ENCODE measurements at regions not wholly inside any gene's neighbourhood (a gene's known extent, or its start where the extent isn't known, plus 50 kb on each side); places are given as distances from the start of the nearest gene placed in this dataset.

DNA sequence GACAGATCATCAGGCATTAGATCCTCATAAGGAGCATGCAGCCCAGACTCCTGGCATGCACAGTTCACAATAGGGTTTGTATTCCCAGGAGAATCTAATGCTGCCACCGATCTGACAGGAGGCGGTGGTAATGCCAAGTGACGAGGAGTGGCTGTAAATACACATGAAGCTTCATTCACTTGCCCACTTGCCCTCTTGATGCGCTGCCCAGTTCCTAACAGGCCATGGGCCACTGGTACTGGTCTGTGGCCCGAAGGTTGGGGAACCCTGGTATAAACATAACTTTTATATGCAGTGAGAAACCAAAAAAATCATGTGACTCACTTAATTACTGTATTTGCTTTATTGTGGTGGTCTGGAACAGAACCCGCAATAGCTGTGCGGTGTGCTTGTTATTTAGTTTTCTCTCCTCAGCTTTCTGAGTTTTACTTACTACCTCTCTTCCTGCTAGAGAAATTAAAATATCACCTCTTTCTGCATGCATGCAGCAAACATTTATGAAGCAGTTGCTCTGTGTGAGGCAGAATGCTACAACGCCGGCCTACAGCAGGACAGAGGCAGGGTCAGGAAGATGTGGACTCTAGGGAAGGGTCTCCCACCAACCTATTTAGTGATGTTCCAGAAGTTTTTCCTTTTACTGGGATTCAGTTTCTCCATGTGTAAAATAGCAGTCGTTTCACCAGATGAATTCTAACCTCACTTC lies 151.3 kb downstream of the MAF start:
- Mint-ChIP-seq H3K9me3 (no peaks in the 10 kb centered on the region), H3K27me3 (ENCODE audit: low read depth) (peaks cover 7% of the 10 kb centered on the region), H3K4me3 (no peak overlapping the region), H3K4me1 (ENCODE audit: low read depth) (peaks cover 7% of the 10 kb centered on the region), H3K36me3 (ENCODE audit: low read depth) (no peaks in the 10 kb centered on the region), H3K27ac (no peak overlapping the region)

DNA sequence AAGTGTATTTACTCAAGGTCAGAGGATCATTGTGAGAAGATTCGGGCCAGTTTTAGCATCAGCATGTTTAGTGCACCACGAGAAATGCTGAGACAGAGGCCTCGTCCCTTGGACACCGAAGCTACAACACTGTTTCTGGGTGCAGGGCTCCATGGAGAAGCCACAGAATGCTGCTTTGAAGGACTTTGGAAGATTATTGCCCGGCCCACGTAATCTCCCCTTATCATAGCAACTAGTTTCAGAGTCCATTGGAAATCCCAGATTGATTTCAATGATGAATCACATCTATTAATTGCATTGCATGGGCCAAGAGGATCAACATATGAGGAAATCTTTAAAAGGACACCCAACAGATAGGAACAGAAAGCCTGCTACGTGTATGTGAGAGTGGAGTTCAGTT lies 156.0 kb downstream of the MAF start:
- Mint-ChIP-seq H3K27me3 (ENCODE audit: low read depth) (peaks cover 15% of the 10 kb centered on the region), H3K27ac (no peak overlapping the region), H3K36me3 (ENCODE audit: low read depth) (no peaks in the 10 kb centered on the region), H3K4me1 (ENCODE audit: low read depth) (no peaks in the 10 kb centered on the region), H3K4me3 (no peak overlapping the region), H3K9me3 (no peaks in the 10 kb centered on the region)

DNA sequence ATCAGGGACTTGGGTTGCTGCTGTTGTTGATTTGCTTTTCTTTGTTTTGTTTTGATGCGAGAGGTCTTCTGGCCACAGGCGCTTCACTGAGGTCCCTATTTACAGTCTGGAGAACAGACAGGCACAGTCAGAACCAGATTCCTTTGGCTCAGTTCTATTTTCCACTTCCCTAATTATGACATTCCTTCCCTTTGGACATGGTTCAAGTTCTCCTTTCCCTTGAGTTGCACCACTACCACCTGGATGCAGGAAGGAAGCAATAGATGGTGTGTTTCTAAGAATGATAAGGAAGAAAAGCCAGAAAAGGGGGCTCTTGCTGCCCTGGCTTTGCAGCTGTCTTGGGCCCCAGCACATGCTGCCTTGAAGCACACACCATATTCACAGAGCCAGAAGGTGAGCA lies 160.6 kb downstream of the MAF start:
- Mint-ChIP-seq H3K4me3 (no peak overlapping the region), H3K27ac (no peak overlapping the region)

DNA sequence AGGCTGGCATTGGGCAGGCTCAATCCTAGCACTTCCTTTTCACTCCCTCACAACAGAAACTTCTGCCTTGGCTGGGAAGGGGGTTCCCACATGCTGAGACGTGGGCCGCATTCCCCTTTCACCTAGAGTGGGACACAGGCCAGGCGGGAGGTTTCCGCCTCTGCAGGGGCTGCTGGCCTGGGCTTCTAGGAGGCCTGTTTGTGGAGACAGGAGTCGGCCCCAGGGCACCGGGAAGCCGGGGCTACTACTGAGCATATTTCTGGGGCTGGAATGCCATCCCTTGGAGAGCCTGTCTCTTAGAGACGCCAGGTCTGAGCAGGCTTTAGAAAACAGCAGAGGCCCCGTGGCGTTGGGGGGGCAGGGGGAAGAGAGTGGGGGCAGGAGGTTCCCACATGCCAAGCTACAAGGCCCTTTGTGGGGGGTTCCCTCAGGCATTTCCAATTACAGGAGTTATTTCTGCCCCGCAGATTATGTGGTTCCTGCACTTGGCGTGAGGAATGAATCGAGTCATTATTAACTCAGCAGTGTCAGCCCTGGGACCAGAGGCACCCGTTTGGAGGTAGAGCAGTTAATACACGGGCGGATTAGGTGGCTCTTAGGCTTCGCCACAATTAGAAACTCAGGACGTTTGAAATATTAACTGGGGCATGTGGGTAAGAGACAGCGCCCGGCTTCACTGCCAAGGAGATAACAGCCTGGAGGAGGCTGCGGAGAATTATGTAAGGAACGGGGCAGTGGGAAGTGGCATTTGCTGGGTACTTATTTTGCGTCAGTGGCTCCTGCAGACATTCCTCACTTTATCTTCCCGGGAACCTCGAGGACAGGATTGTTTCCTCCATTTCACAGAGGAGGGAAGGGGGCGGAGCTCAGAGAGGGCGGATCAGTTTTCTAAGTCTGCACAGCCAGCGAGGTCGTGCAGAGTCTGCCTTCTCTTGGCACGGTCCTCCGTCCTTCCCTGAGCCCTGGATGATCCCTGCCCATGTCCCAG lies 162.5 kb downstream of the MAF start:
- Mint-ChIP-seq H3K4me1 (ENCODE audit: low read depth) (no peaks in the 10 kb centered on the region), H3K27me3 (ENCODE audit: low read depth) (peaks cover 11% of the 10 kb centered on the region), H3K36me3 (ENCODE audit: low read depth) (no peaks in the 10 kb centered on the region), H3K27ac (no peak overlapping the region), H3K9me3 (no peaks in the 10 kb centered on the region), H3K4me3 (no peak overlapping the region)

More for the DNA sequence above, 160.6 kb downstream of the MAF start:
- Mint-ChIP-seq H3K36me3 (ENCODE audit: low read depth) (no peaks in the 10 kb centered on the region), H3K27me3 (ENCODE audit: low read depth) (peaks cover 11% of the 10 kb centered on the region), H3K4me1 (ENCODE audit: low read depth) (no peaks in the 10 kb centered on the region), H3K9me3 (no peaks in the 10 kb centered on the region)

DNA sequence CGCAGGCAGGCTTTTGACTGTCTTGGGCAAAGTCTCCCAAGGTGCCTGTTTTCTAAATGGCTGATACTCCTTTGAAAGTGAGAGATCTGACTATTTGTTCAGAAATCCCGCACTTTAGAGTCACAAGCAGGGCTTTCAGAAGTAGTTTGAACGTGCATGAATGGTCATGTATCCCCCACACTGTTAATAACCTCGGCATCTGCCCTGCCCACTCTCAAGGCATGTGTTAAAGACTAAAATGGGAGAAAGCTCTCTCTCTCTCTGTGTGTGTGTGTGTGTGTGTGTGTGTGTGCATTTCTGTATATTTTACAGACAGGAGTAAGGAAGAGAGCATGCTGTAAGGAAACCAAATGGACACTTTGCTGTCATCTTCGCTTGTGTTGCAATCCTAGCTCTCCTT lies 163.7 kb downstream of the MAF start:
- H3K27ac Mint-ChIP-seq: no peak overlapping the region
- H3K36me3 Mint-ChIP-seq (ENCODE audit: low read depth): no peaks in the 10 kb centered on the region
- H3K9me3 Mint-ChIP-seq: peaks cover 7% of the 10 kb centered on the region
- H3K27me3 Mint-ChIP-seq (ENCODE audit: low read depth): peaks cover 9% of the 10 kb centered on the region
- H3K4me3 Mint-ChIP-seq: no peak overlapping the region
- no peaks in the 10 kb centered on the region for H3K4me1 Mint-ChIP-seq (ENCODE audit: low read depth)

DNA sequence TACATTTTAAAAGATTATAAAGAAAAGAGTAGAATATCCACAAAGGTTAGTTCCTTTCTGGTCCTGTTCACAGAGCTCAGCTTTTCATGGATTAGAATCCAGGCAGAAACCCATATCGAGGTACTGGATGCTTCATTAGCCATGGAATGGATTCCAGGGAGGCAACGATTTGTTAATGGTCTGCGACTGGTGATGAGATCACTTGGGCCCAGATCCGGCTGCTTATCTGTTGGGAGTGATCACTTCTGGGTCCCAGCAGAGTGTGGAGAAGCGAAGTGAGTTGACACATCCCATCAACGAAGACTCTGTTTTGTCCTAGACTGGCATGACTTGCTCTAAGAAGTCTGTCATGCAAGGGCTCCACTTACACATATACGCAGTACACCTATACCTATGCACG lies 165.8 kb downstream of the MAF start:
- Mint-ChIP-seq H3K27ac (no peak overlapping the region), H3K9me3 (peaks cover 8% of the 10 kb centered on the region), H3K36me3 (ENCODE audit: low read depth) (no peaks in the 10 kb centered on the region), H3K4me3 (no peak overlapping the region), H3K4me1 (ENCODE audit: low read depth) (no peaks in the 10 kb centered on the region), H3K27me3 (ENCODE audit: low read depth) (no peaks in the 10 kb centered on the region)

DNA sequence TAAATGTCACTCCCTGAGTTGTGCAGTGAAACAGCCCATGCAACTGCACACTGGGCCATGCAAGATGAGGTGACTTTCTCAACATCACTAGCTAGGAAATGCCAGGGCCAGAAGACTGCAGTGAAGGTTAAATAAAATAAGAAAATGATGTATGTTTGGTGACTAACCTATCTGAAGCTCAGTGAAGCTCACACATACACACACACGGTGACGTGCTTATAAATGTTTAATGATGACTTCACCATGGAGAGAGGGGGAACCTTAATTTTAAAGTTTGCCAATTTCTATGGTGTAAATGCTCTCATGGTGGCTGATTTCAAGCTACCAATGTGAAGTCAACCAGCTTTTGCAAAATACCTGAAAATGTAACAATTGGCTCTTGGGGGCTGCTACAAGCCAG lies 166.4 kb downstream of the MAF start:
- H3K27ac Mint-ChIP-seq: no peak overlapping the region
- no peak overlapping the region for H3K4me3 Mint-ChIP-seq
- H3K4me1 Mint-ChIP-seq (ENCODE audit: low read depth): no peaks in the 10 kb centered on the region
- H3K9me3 Mint-ChIP-seq: peaks cover 8% of the 10 kb centered on the region
- no peaks in the 10 kb centered on the region for H3K36me3 Mint-ChIP-seq (ENCODE audit: low read depth)
- H3K27me3 Mint-ChIP-seq (ENCODE audit: low read depth): no peaks in the 10 kb centered on the region

DNA sequence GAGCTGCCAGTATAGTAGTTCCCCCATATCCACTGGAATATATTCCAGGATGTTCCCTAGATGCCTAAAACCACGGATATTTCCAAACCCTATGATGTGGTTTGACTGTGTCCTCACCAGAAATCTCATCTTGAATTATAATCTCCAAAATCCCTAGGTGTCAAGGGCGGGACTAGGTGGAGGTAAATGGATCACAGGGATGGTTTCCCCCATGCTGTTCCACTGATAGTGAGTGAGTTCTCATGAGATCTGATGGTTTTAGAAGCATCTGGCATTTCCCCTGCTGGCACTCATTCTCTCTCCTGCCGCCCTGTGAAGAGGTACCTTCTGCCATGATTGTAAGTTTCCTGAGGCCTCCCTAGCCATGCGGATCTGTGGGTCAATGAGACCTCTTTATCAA lies 168.6 kb downstream of the MAF start:
- no peaks in the 10 kb centered on the region for H3K36me3 Mint-ChIP-seq (ENCODE audit: low read depth)
- H3K9me3 Mint-ChIP-seq: peaks cover 8% of the 10 kb centered on the region
- H3K27ac Mint-ChIP-seq: no peak overlapping the region
- H3K4me3 Mint-ChIP-seq: no peak overlapping the region
- no peaks in the 10 kb centered on the region for H3K4me1 Mint-ChIP-seq (ENCODE audit: low read depth)
- peaks cover 3% of the 10 kb centered on the region for H3K27me3 Mint-ChIP-seq (ENCODE audit: low read depth)

DNA sequence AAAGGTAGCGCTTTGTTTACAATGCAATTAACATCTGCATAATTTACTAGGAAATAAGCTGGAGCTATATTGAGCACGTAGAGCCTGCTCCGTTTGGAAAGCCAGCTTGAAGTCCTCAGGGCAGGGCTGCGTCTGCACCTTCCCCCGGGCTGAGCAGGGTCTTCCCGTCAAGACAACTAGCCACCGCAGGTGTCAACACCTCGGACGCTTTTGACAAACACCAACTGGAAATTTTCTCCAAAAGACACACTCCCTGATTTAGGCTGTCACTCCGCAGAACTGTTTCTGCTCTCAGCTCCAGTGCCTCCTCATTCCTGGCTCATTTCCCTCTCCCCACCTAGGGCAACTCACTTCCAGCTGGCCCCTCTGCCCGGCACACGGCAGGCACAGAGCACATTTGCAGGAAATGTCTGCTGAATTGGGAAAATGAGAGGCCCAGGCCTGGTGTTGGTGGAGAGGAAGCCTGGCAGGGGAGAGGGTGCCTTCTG lies 170.3 kb downstream of the MAF start:
- H3K4me3 Mint-ChIP-seq: no peak overlapping the region
- no peaks in the 10 kb centered on the region for H3K4me1 Mint-ChIP-seq (ENCODE audit: low read depth)
- peaks cover 3% of the 10 kb centered on the region for H3K27me3 Mint-ChIP-seq (ENCODE audit: low read depth)
- H3K9me3 Mint-ChIP-seq: peaks cover 8% of the 10 kb centered on the region
- H3K27ac Mint-ChIP-seq: no peak overlapping the region
- H3K36me3 Mint-ChIP-seq (ENCODE audit: low read depth): no peaks in the 10 kb centered on the region

DNA sequence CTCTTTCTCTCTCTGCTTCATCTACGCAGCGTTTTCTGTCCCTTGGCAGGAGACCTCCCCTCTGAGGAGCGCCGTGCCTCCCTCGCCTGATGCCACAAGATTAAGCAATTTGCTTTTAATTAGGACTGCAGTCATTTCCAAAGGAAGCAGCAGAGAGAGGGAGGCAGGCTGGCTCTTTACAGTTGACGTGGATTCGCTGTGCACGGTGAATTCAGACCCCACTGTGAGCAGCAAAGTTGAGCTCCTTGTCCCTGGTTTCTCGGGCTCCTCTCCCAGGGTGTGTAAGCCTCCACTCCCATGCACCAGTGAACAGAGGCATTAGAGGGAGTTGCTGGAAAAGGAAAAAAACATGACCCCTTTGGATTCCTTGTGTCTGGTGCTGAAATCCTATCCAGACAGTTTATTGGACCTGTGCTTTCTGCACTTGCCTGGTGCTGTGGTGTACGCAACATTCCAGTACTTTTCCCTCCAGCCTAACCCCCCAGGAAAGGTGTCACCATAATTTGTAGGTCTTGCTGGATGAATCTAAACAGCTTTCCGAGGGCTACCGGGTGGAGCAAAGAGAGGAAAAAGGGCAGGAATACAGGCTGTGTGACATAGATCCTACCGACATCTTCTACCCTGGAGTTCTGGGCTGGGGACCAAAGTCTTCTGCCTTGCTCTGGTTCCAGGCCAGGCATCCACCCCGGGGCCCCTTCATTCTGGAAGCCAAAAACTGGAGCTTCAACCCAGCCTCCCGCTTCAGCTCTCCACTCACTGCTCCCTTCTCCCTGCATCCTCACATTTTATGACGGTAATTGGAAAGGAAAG lies 171.0 kb downstream of the MAF start:
- peaks cover 3% of the 10 kb centered on the region for H3K27me3 Mint-ChIP-seq (ENCODE audit: low read depth)
- H3K4me1 Mint-ChIP-seq (ENCODE audit: low read depth): no peaks in the 10 kb centered on the region
- H3K36me3 Mint-ChIP-seq (ENCODE audit: low read depth): no peaks in the 10 kb centered on the region
- no peak overlapping the region for H3K27ac Mint-ChIP-seq
- peaks cover 8% of the 10 kb centered on the region for H3K9me3 Mint-ChIP-seq
- H3K4me3 Mint-ChIP-seq: no peak overlapping the region

DNA sequence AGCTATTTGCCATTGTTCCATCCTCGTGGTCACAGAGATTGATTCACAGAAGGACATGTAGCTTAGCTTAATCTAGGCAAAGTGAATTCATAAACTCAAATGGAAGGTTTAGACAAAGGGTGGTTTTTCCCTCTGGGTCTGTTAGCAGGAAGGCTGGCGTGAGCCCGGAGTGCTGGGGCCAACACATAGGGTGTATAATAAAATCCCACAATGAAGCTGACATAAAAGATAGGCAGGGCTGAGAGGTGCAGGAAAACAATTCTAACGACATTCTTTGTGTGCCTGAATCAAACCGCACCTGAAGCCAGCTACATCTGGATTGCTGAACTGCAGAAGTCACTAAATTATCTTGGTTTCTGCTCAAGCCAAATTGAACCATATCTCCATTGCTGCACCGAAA lies 173.9 kb downstream of the MAF start:
- Mint-ChIP-seq H3K9me3 (no peaks in the 10 kb centered on the region), H3K4me1 (ENCODE audit: low read depth) (no peaks in the 10 kb centered on the region), H3K36me3 (ENCODE audit: low read depth) (no peaks in the 10 kb centered on the region), H3K27me3 (ENCODE audit: low read depth) (peaks cover 3% of the 10 kb centered on the region), H3K4me3 (no peak overlapping the region), H3K27ac (no peak overlapping the region)

DNA sequence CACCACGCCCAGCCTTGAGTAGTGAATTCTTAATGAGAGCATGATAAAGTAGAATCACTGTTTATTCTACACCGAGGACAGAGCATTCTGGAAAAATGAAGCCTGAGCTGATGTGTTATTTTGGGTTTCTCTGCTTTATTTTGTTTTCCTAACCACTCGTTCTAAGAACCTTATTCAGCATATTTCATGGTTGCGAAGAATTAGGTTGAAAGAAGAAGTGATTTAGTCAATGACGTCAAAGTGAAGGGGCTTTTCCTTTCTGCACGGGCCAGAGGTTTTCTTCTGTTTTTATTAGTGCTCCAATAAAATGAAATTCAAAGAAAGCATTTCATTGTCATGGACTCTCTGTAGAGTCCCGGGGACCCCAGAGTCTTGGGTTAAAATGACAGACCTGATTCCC lies 178.5 kb downstream of the MAF start:
- Mint-ChIP-seq H3K27me3 (ENCODE audit: low read depth) (peaks cover 4% of the 10 kb centered on the region), H3K9me3 (no peaks in the 10 kb centered on the region), H3K36me3 (ENCODE audit: low read depth) (no peaks in the 10 kb centered on the region), H3K4me3 (no peak overlapping the region), H3K4me1 (ENCODE audit: low read depth) (peaks cover 2% of the 10 kb centered on the region), H3K27ac (no peak overlapping the region)

DNA sequence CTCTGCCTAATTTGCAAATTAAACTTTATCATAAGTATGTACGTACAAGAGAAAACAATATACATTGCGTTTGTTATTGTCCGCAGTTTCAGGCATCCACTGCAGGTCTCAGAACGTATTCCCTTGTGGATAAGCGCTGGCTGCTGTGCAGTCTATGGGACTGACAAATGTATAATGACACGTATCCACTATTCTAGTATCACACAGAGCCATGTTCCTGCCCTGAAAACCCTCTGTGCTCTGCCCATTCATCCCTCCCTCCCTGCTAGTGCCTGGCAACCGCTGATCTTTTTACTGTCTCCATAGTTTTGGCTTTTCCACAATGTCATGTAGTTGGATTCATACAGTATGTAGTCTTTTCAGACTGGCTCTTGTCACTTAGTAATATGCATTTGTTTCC lies 179.4 kb downstream of the MAF start:
- Mint-ChIP-seq H3K27me3 (ENCODE audit: low read depth) (peaks cover 9% of the 10 kb centered on the region), H3K27ac (no peak overlapping the region), H3K4me3 (no peak overlapping the region), H3K4me1 (ENCODE audit: low read depth) (peaks cover 11% of the 10 kb centered on the region), H3K36me3 (ENCODE audit: low read depth) (no peaks in the 10 kb centered on the region), H3K9me3 (no peaks in the 10 kb centered on the region)

DNA sequence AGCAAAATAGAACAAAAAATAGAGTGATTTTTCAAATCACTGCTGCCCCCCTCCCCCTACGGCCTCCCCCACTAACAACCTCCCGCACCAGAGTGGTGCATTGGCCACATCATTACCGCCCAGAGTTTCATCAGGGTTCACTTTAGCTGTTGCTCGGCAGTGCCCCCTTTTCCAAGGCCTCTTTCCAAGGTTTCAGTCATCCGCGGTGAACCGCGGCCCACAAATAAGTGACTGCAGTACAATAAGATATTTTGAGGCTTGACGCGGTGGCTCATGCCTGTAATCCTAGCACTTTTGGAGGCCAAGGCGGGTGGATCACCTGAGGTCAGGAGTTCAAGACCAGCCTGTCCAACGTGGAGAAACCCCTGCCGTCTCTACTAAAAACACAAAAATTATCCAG lies 180.0 kb downstream of the MAF start:
- H3K4me3 Mint-ChIP-seq: no peak overlapping the region
- H3K27me3 Mint-ChIP-seq (ENCODE audit: low read depth): peaks cover 14% of the 10 kb centered on the region
- H3K27ac Mint-ChIP-seq: no peak overlapping the region
- peaks cover 15% of the 10 kb centered on the region for H3K4me1 Mint-ChIP-seq (ENCODE audit: low read depth)
- no peaks in the 10 kb centered on the region for H3K36me3 Mint-ChIP-seq (ENCODE audit: low read depth)
- H3K9me3 Mint-ChIP-seq: no peaks in the 10 kb centered on the region

All from T-helper 1 cell treated with Interleukin-12 subunit alpha and Interleukin-12 subunit beta and Interleukin-4 antibody, amounts not matched to agents 30 μg/mL and 1 μg/mL, for 36 hours (primary cell).